ENCODE measurements at regions not wholly inside any gene's neighbourhood (a gene's known extent, or its start where the extent isn't known, plus 50 kb on each side); places are given as distances from the start of the nearest gene placed in this dataset.

- DNase-seq (ENCODE audit: low read depth, low spot score): no peak
Measured at GRCh38 chr14:62006116-62006731, 244.0 kb downstream of the SNAPC1 start.

GRCh38 chr14:62015243-62015642, 253.0 kb downstream of the SNAPC1 start:
- DNase-seq (ENCODE audit: low read depth, low spot score): no peak

DNA sequence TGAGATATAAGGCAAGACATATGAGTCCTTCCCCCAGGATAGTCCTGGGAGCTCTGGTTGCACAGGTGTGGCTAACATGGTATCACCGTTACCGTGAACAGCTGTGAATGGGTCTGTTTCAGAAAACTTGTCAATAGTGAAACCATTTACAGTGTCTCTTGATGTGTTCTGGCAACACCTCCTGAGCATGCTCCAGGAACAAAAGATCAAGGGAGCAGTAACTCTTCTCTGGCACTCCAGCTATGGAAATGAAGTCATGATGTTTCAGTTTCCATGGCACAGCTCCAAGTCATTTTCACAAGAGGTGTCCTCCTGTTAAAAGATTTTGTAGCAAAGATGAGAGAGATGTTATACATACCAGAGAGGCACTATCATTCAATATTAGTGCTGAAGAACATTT, 253.7 kb downstream of the SNAPC1 start:
- DNase-seq (ENCODE audit: low read depth, low spot score): no peak

- DNase-seq (ENCODE audit: low read depth, low spot score): no peak
Measured at GRCh38 chr14:62017651-62018230, 255.5 kb downstream of the SNAPC1 start.

GRCh38 chr14:62018606-62019005, 256.4 kb downstream of the SNAPC1 start:
- DNase-seq (ENCODE audit: low read depth, low spot score): no peak

GRCh38 chr14:62027958-62028357, 265.7 kb downstream of the SNAPC1 start:
- DNase-seq (ENCODE audit: low read depth, low spot score): no peak

GRCh38 chr14:62029569-62029924, 267.3 kb downstream of the SNAPC1 start:
- DNase-seq (ENCODE audit: low read depth, low spot score): no peak

GRCh38 chr14:62030387-62030786, 268.2 kb downstream of the SNAPC1 start:
- DNase-seq (ENCODE audit: low read depth, low spot score): no peak

GRCh38 chr14:62031504-62031903, 269.3 kb downstream of the SNAPC1 start:
- DNase-seq (ENCODE audit: low read depth, low spot score): no peak

DNA sequence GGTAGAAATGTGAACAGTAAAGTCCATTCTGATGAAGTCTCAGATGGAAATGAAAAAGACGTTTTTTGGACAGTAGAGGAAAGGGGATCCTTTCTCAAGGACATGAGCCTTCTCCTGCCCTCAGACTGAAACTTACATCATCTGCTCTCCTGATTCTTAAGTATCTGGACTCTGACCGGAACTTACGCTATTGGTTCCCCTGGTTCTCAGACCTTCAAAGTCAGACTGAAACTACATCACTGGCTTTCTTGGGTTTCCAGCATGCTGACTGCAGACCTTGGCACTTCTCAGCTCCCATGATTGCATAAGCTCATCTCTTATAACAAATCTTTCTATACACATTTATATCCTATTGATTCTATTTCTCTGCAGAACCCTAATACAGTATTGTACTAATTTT, 291.0 kb downstream of the SNAPC1 start:
- DNase-seq (ENCODE audit: low read depth, low spot score): no peak

- DNase-seq (ENCODE audit: low read depth, low spot score): no peak
Measured at GRCh38 chr14:62056789-62057188, 294.6 kb downstream of the SNAPC1 start.

GRCh38 chr14:62062645-62063044, 300.4 kb downstream of the SNAPC1 start:
- DNase-seq (ENCODE audit: low read depth, low spot score): no peak

GRCh38 chr14:62064751-62065323, 302.6 kb downstream of the SNAPC1 start:
- DNase-seq (ENCODE audit: low read depth, low spot score): no peak

- DNase-seq (ENCODE audit: low read depth, low spot score): no peak
Measured at GRCh38 chr14:62066304-62066703, 304.1 kb downstream of the SNAPC1 start.

- no peak for DNase-seq (ENCODE audit: low read depth, low spot score)
Measured at GRCh38 chr14:62071039-62071438, 308.8 kb downstream of the SNAPC1 start.

GRCh38 chr14:62076368-62076767, 314.1 kb downstream of the SNAPC1 start:
- no peak for DNase-seq (ENCODE audit: low read depth, low spot score)

- no peak for DNase-seq (ENCODE audit: low read depth, low spot score)
Measured at GRCh38 chr14:62076825-62077605, 314.8 kb downstream of the SNAPC1 start.

DNA sequence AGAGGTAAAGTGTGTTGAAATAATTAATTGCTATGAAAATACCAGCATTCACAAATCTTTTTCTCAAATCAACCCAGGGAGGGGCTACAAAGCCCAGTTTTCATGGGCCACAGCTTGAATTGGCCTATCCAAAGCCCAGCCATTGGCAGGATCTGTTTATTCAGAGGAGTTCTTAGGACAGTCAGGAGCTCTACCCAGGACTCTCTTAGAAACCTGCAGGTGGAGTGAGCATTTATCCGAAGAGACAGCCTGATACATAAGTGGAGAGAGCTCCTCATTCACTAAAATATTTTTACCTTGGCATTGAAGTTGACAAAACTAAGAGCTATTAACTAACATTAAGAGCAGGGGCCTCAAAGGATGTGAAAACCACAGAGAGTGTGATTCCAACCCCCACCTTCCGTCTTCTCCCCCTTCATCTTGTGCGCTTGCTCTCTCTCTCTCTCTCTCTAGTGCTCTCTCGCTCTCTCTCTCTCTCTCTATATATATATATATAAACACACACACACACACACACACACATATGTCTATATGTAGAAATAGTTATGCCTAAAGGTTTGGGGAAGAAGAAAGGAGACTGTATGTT, 315.5 kb downstream of the SNAPC1 start:
- no peak for DNase-seq (ENCODE audit: low read depth, low spot score)

DNA sequence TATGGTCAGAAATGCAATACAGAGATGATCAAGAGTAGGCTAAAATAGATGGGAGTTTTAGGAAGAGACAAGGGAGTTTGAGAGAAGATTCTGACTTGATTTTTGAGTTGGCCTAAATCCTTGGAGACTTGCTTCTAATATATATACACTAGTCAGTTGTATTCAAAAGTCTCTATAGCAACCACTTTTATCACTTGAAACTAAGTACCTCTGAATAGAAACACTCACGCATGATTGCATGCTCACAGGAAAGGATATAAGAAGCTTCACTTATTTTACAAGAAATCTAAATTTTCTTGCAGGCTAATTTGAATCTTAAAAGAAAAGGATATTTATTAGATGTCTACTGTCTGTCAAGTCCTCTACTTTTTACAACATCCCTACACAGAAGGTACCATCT, 316.8 kb downstream of the SNAPC1 start:
- DNase-seq (ENCODE audit: low read depth, low spot score): no peak

GRCh38 chr14:62081012-62081612, 318.9 kb downstream of the SNAPC1 start:
- DNase-seq (ENCODE audit: low read depth, low spot score): no peak

DNA sequence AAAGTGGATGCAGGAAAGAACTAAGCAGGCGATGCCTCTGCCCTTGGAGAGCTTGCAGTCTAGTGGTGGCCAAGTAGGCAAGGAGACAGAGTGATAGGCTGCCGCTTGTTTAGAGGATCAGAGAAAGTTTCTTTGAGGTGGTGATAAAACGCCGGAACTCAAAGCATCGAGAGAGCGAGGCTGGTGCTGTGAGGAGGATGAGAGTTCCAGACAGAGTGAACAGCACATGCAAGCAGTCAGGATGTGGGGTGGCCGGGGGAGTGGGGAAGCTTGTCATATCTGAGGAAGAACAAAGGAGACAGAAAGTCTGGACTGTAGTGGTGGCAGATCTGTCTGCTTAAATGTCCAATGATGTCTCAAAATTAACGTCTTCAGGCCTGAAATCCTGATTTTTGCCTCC, 319.7 kb downstream of the SNAPC1 start:
- DNase-seq (ENCODE audit: low read depth, low spot score): no peak

- no peak for DNase-seq (ENCODE audit: low read depth, low spot score)
Measured at GRCh38 chr14:62082779-62083178, 320.6 kb downstream of the SNAPC1 start.

Data from activated naive CD8-positive, alpha-beta T cell treated with anti-CD3 and anti-CD28 coated beads, Interleukin-2, amount 50 U/mL, for 16 hours (primary cell).